ENCODE measurements at regions not wholly inside any gene's neighbourhood (a gene's known extent, or its start where the extent isn't known, plus 50 kb on each side); places are given as distances from the start of the nearest gene placed in this dataset.

- no peak overlapping the region for H3K27ac ChIP-seq (ENCODE audit: poor library complexity, severe bottlenecking)
- peaks cover 6% of the 10 kb centered on the region for H3K27me3 ChIP-seq (ENCODE audit: insufficient read depth, poor library complexity, severe bottlenecking)
- TF ChIP-seq CTCF (IDR thresholded peaks at IDR 0.05; ENCODE audit: poor library complexity, severe bottlenecking) = no peak
- no peak for DNase-seq (ENCODE audit: low spot score)
- no peaks in the 10 kb centered on the region for H3K9me3 ChIP-seq (ENCODE audit: severe bottlenecking)
- no peak overlapping the region for H3K4me3 ChIP-seq (ENCODE audit: severe bottlenecking)
- ATAC-seq (ENCODE audit: low read depth) = no peak
- no peaks in the 10 kb centered on the region for H3K36me3 ChIP-seq (ENCODE audit: low read depth)
- H3K4me1 ChIP-seq (ENCODE audit: insufficient read depth, poor library complexity, severe bottlenecking) = no peaks in the 10 kb centered on the region
Measured at GRCh38 chr1:38463074-38463473, 396.5 kb downstream of the RRAGC start.

- H3K36me3 ChIP-seq (ENCODE audit: low read depth) = no peaks in the 10 kb centered on the region
- no peaks in the 10 kb centered on the region for H3K4me1 ChIP-seq (ENCODE audit: insufficient read depth, poor library complexity, severe bottlenecking)
- no peak overlapping the region for H3K4me3 ChIP-seq (ENCODE audit: severe bottlenecking)
- no peaks in the 10 kb centered on the region for H3K27me3 ChIP-seq (ENCODE audit: insufficient read depth, poor library complexity, severe bottlenecking)
- DNase-seq (ENCODE audit: low spot score) (no peak), ATAC-seq (ENCODE audit: low read depth) (no peak)
- H3K27ac ChIP-seq (ENCODE audit: poor library complexity, severe bottlenecking) = no peak overlapping the region
- TF ChIP-seq CTCF (IDR thresholded peaks at IDR 0.05; ENCODE audit: poor library complexity, severe bottlenecking) = no peak
- no peaks in the 10 kb centered on the region for H3K9me3 ChIP-seq (ENCODE audit: severe bottlenecking)
Measured at GRCh38 chr1:38456531-38456876, 403.1 kb downstream of the RRAGC start.

DNA sequence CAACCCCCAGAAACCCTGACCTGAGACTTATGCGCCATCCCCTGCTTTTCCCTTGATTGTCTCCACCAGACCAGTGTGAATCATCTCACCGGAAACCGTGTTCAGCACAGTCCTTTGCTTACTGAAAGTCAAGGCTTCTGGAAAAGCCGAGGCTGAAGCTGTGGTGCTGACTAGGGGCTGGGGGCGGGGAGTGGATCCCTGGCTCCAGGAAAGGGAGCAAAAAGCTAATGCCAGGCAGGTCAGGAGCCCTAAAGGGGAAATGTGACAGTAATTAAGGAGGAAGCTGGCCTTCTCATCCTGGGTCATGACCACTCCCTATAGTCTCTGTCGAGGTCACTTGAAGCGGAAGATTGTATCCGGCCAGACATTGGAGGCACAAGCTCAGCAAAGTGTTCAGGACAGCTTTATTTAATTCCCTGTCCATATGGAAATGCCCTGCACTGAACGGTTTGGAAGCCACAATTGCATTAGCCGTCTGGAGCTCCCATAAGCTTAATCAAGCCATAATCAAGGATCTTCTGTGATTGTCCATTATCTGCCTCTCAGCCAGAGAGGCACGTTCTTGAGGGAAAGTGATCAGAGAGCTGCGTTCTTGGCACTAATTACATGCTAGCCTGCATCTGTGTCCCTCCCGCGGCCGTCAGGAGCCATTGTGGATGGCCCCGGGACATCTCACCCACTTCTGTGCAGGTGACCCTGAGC, 403.6 kb downstream of the RRAGC start:
- no peak for ATAC-seq (ENCODE audit: low read depth)
- no peak overlapping the region for H3K4me3 ChIP-seq (ENCODE audit: severe bottlenecking)
- DNase-seq (ENCODE audit: low spot score) = no peak
- no peaks in the 10 kb centered on the region for H3K36me3 ChIP-seq (ENCODE audit: low read depth)
- no peaks in the 10 kb centered on the region for H3K4me1 ChIP-seq (ENCODE audit: insufficient read depth, poor library complexity, severe bottlenecking)
- no peaks in the 10 kb centered on the region for H3K27me3 ChIP-seq (ENCODE audit: insufficient read depth, poor library complexity, severe bottlenecking)
- H3K9me3 ChIP-seq (ENCODE audit: severe bottlenecking) = no peaks in the 10 kb centered on the region
- H3K27ac ChIP-seq (ENCODE audit: poor library complexity, severe bottlenecking) = no peak overlapping the region
- no peak for TF ChIP-seq CTCF (IDR thresholded peaks at IDR 0.05; ENCODE audit: poor library complexity, severe bottlenecking)

DNA sequence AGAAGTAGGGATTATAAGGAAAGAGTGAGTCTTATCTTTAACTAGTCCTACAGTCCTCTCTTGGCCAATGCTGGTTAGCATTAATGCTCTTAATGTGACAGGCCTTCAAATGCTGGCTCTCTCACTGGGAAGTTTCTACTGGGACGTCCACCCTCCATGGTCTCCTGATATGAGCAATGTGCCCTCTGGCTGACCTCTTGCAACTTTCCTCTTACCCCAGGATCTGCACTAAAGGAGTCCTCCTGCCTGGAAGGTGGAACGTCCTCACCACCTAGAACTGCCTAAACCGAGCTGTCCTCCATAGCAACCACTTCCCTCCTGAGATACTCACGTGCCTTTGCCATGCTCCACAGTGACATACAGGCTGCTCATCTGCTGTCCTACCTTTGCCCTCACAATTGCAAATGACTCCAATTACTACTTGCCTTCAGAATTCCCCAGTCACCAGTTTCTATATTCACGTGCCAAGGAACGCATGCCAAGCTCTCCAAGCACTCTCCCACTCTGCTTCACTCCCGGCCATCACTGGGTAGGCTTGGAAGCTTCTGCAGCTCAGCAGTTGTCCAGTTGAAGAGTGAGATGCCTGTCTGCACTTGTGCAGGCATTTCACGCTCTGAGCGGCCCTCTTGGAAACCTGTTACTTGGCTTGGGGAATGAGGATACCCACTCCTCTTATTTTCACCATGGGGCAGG, 404.7 kb downstream of the RRAGC start:
- Histone ChIP-seq H3K27ac (ENCODE audit: poor library complexity, severe bottlenecking) (no peak overlapping the region), H3K27me3 (ENCODE audit: insufficient read depth, poor library complexity, severe bottlenecking) (no peaks in the 10 kb centered on the region), H3K9me3 (ENCODE audit: severe bottlenecking) (no peaks in the 10 kb centered on the region), H3K36me3 (ENCODE audit: low read depth) (no peaks in the 10 kb centered on the region), H3K4me1 (ENCODE audit: insufficient read depth, poor library complexity, severe bottlenecking) (no peaks in the 10 kb centered on the region), H3K4me3 (ENCODE audit: severe bottlenecking) (no peak overlapping the region)
- no peak for TF ChIP-seq CTCF (IDR thresholded peaks at IDR 0.05; ENCODE audit: poor library complexity, severe bottlenecking)
- no peak for DNase-seq (ENCODE audit: low spot score)
- no peak for ATAC-seq (ENCODE audit: low read depth)

DNA sequence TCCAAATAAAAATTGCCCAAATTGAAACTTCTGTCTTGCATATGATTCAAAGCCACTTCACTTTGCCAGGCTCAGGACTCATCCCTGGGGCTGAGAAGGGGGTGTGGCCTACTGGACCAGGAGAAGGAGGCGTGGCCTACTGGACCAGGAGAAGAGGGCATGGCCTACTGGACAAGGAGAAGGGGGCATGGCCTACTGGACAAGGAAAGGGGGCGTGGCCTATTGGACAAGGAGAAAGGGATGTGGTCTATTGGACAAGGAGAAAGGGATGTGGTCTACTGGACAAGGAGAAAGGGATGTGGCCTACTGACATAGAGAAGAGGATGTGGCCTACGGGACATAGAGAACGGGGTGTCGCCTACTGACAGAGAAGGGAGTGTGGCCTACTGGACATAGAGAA, 405.3 kb downstream of the RRAGC start:
- no peaks in the 10 kb centered on the region for H3K4me1 ChIP-seq (ENCODE audit: insufficient read depth, poor library complexity, severe bottlenecking)
- DNase-seq (ENCODE audit: low spot score) = no peak
- H3K4me3 ChIP-seq (ENCODE audit: severe bottlenecking) = no peak overlapping the region
- H3K9me3 ChIP-seq (ENCODE audit: severe bottlenecking) = no peaks in the 10 kb centered on the region
- no peak for ATAC-seq (ENCODE audit: low read depth)
- H3K27ac ChIP-seq (ENCODE audit: poor library complexity, severe bottlenecking) = no peak overlapping the region
- H3K36me3 ChIP-seq (ENCODE audit: low read depth) = no peaks in the 10 kb centered on the region
- H3K27me3 ChIP-seq (ENCODE audit: insufficient read depth, poor library complexity, severe bottlenecking) = no peaks in the 10 kb centered on the region
- TF ChIP-seq CTCF (IDR thresholded peaks at IDR 0.05; ENCODE audit: poor library complexity, severe bottlenecking) = no peak

Data from RWPE2 (cell line).